ENCODE measurements at regions not wholly inside any gene's neighbourhood (a gene's known extent, or its start where the extent isn't known, plus 50 kb on each side); places are given as distances from the start of the nearest gene placed in this dataset.
"Not testable (repeated sequence)": the region's sequence is repeated elsewhere in the genome, so short reads cannot be mapped to it uniquely, and the experiment has no call there.

GRCh38 chr4:3365326-3365725 lies 72.5 kb downstream of the RGS12 start:
- DNase-seq (ENCODE audit: low spot score), result no peak

- no peak for DNase-seq (ENCODE audit: low spot score)
Measured at GRCh38 chr4:3365871-3366842, 73.3 kb downstream of the RGS12 start.

GRCh38 chr4:3366893-3367775 lies 74.3 kb downstream of the RGS12 start:
- DNase-seq (ENCODE audit: low spot score), result no peak

- DNase-seq (ENCODE audit: low spot score), result no peak
Measured at GRCh38 chr4:3367866-3368265, 73.9 kb upstream of the HGFAC start.

- DNase-seq (ENCODE audit: low spot score), result no peak
Measured at GRCh38 chr4:3368334-3368733, 73.4 kb upstream of the HGFAC start.

- DNase-seq (ENCODE audit: low spot score), result no peak
Measured at GRCh38 chr4:3368841-3369760, 72.7 kb upstream of the HGFAC start.

- no peak for DNase-seq (ENCODE audit: low spot score)
Measured at GRCh38 chr4:3369781-3370674, 71.7 kb upstream of the HGFAC start.

GRCh38 chr4:3371033-3372001 lies 70.5 kb upstream of the HGFAC start:
- DNase-seq (ENCODE audit: low spot score), result no peak

- no peak for DNase-seq (ENCODE audit: low spot score)
Measured at GRCh38 chr4:3372264-3372932, 69.4 kb upstream of the HGFAC start.

- no peak for DNase-seq (ENCODE audit: low spot score)
Measured at GRCh38 chr4:3372933-3373465, 68.8 kb upstream of the HGFAC start.

- no peak for DNase-seq (ENCODE audit: low spot score)
Measured at GRCh38 chr4:3373468-3373867, 68.3 kb upstream of the HGFAC start.

- DNase-seq (ENCODE audit: low spot score), result no peak
Measured at GRCh38 chr4:3374011-3374645, 67.6 kb upstream of the HGFAC start.

GRCh38 chr4:3374667-3375066 lies 67.1 kb upstream of the HGFAC start:
- no peak for DNase-seq (ENCODE audit: low spot score)

GRCh38 chr4:3375688-3376087 lies 66.1 kb upstream of the HGFAC start:
- DNase-seq (ENCODE audit: low spot score), result peak; percentile 10

GRCh38 chr4:3376266-3376665 lies 65.5 kb upstream of the HGFAC start:
- no peak for DNase-seq (ENCODE audit: low spot score)

GRCh38 chr4:3377557-3377956 lies 64.2 kb upstream of the HGFAC start:
- DNase-seq (ENCODE audit: low spot score), result no peak

GRCh38 chr4:3380336-3380735 lies 61.4 kb upstream of the HGFAC start:
- DNase-seq (ENCODE audit: low spot score), result not testable (repeated sequence)

GRCh38 chr4:3381208-3381607 lies 60.6 kb upstream of the HGFAC start:
- not testable (repeated sequence) for DNase-seq (ENCODE audit: low spot score)

Data from RKO (cell line).